WTC11 (cell line): ENCODE measurements at regions not wholly inside any gene's neighbourhood (a gene's known extent, or its start where the extent isn't known, plus 50 kb on each side); places are given as distances from the start of the nearest gene placed in this dataset.

Experiments
- ATAC-seq: fragments of 200-7000 bp; cut with Tn5 transposase; 2 replicates; pipeline ENCODE4 v1.10.0; 2021; ENCODE audit warnings: mild to moderate bottlenecking, moderate library complexity
- CTCF ChIA-PET: fragments of 300-600 bp; sonication (Branson Sonifier 250); formaldehyde crosslinking; loops from one replicate; lab custom pipeline; 2021; ENCODE audit warnings: antibody characterized with exemption; lab: Charles Lee
- POLR2A ChIA-PET: fragments of 350-600 bp; sonication (Branson Sonifier 250); formaldehyde crosslinking; loops from one replicate; lab custom pipeline; 2021; ENCODE audit warnings: antibody characterized with exemption; lab: Charles Lee
- DNase-seq: peaks from one replicate; pipeline ENCODE4 v3.0.0; 2021; ENCODE audit warnings: low spot score
- H3K27ac Mint-ChIP-seq: 2 replicates; pipeline ENCODE4 v1.8.0; 2021; ENCODE audit warnings: mixed read lengths
- H3K27me3 Mint-ChIP-seq: 2 replicates; pipeline ENCODE4 v1.8.0; 2021; ENCODE audit warnings: low read depth, mild to moderate bottlenecking, moderate library complexity, mixed read lengths
- H3K36me3 Mint-ChIP-seq: 2 replicates; pipeline ENCODE4 v1.8.0; 2021; ENCODE audit warnings: mixed read lengths
- H3K4me1 Mint-ChIP-seq: 2 replicates; pipeline ENCODE4 v1.8.0; 2022; ENCODE audit warnings: mixed read lengths
- H3K4me3 Mint-ChIP-seq: 2 replicates; pipeline ENCODE4 v1.8.0; 2021; ENCODE audit warnings: mild to moderate bottlenecking, moderate library complexity, mixed read lengths
- H3K9me3 Mint-ChIP-seq: 2 replicates; pipeline ENCODE4 v1.8.0; 2021; ENCODE audit warnings: mixed read lengths
- AR ChIP-seq: fragments of 250-450 bp; sonication (Bioruptor Pico); IDR thresholded peaks from 2 replicates; pipeline ENCODE4 v1.9.0; 2021; ENCODE audit warnings: mild to moderate bottlenecking
- ATF2 ChIP-seq: sonication (generic); formaldehyde crosslinking; IDR thresholded peaks from 2 replicates; pipeline ENCODE4 v1.8.1; 2022; ENCODE audit warnings: low read depth, missing genetic modification reagents, borderline replicate concordance
- CBFB ChIP-seq: sonication (generic); formaldehyde crosslinking; IDR thresholded peaks from 2 replicates; pipeline ENCODE4 v1.8.1; 2022; ENCODE audit warnings: mild to moderate bottlenecking, low read depth, missing genetic modification reagents
- CDX4 ChIP-seq: fragments of 250-450 bp; sonication (Bioruptor Pico); IDR thresholded peaks from 2 replicates; pipeline ENCODE4 v1.9.0; 2021; ENCODE audit warnings: moderate library complexity, mild to moderate bottlenecking, inconsistent platforms, borderline replicate concordance
- CREB1 ChIP-seq: sonication (generic); formaldehyde crosslinking; IDR thresholded peaks from 2 replicates; pipeline ENCODE4 v1.8.0; 2023; ENCODE audit warnings: mild to moderate bottlenecking, missing genetic modification reagents
- ETV6 ChIP-seq: sonication (generic); formaldehyde crosslinking; IDR thresholded peaks from 2 replicates; pipeline ENCODE4 v1.8.1; 2022; ENCODE audit warnings: mild to moderate bottlenecking, missing genetic modification reagents
- FOXP4 ChIP-seq: sonication (generic); formaldehyde crosslinking; IDR thresholded peaks from 2 replicates; pipeline ENCODE4 v1.8.0; 2022; ENCODE audit warnings: mild to moderate bottlenecking, missing genetic modification reagents
- GABPB1 ChIP-seq: sonication (generic); formaldehyde crosslinking; IDR thresholded peaks from 2 replicates; pipeline ENCODE4 v1.8.1; 2023; ENCODE audit warnings: mild to moderate bottlenecking, missing genetic modification reagents
- GRHL2 ChIP-seq: fragments of 250-450 bp; sonication (Bioruptor Pico); IDR thresholded peaks from 2 replicates; pipeline ENCODE4 v1.8.0; 2022; ENCODE audit warnings: mild to moderate bottlenecking, moderate library complexity; ENCODE audit not compliant: insufficient replicate concordance, severe bottlenecking
- HMGA2 ChIP-seq: fragments of 250-450 bp; sonication (Bioruptor Pico); IDR thresholded peaks from 2 replicates; pipeline ENCODE4 v1.4.0; 2021; ENCODE audit warnings: mild to moderate bottlenecking, moderate library complexity
- KAT7 ChIP-seq: sonication (generic); formaldehyde crosslinking; IDR thresholded peaks from 2 replicates; pipeline ENCODE4 v1.8.1; 2023; ENCODE audit warnings: missing genetic modification reagents, mild to moderate bottlenecking, borderline replicate concordance
- MYBL2 ChIP-seq: sonication (generic); formaldehyde crosslinking; IDR thresholded peaks from 2 replicates; pipeline ENCODE4 v1.8.1; 2023; ENCODE audit warnings: mild to moderate bottlenecking, moderate library complexity, missing genetic modification reagents
- NFE2L1 ChIP-seq: sonication (generic); formaldehyde crosslinking; IDR thresholded peaks from 2 replicates; pipeline ENCODE4 v1.8.1; 2023; ENCODE audit warnings: missing genetic modification reagents
- NR3C1 ChIP-seq: sonication (generic); formaldehyde crosslinking; conservative IDR thresholded peaks from 2 replicates; pipeline ENCODE4 v1.8.1; 2023; ENCODE audit warnings: low read depth, mild to moderate bottlenecking, missing genetic modification reagents
- OVOL2 ChIP-seq: fragments of 250-450 bp; sonication (Bioruptor Pico); IDR thresholded peaks from 2 replicates; pipeline ENCODE4 v1.9.0; 2021; ENCODE audit warnings: mild to moderate bottlenecking, borderline replicate concordance
- PRDM15 ChIP-seq: sonication (generic); formaldehyde crosslinking; IDR thresholded peaks from 2 replicates; pipeline ENCODE4 v1.8.0; 2022; ENCODE audit warnings: missing genetic modification reagents
- TP53 ChIP-seq: sonication (generic); formaldehyde crosslinking; IDR thresholded peaks from 2 replicates; pipeline ENCODE4 v1.8.1; 2023; ENCODE audit warnings: mild to moderate bottlenecking, missing genetic modification reagents
- ZNF263 ChIP-seq: sonication (generic); formaldehyde crosslinking; IDR thresholded peaks from 2 replicates; pipeline ENCODE4 v1.8.1; 2022; ENCODE audit warnings: low read depth, mild to moderate bottlenecking, moderate library complexity, missing genetic modification reagents
- ZNF423 ChIP-seq: fragments of 250-450 bp; sonication (Bioruptor Pico); IDR thresholded peaks from 2 replicates; pipeline ENCODE4 v2.1.2; 2022; ENCODE audit warnings: mild to moderate bottlenecking, moderate library complexity

GRCh38 chr4:133068083-133068482, 81.0 kb upstream of the PCDH10 start:
- ChIA-PET CTCF (no interaction called here), POLR2A (no interaction called here)
- no peaks in the 10 kb centered on the region for H3K4me1 Mint-ChIP-seq

GRCh38 chr4:133081246-133081645, 67.8 kb upstream of the PCDH10 start:
- no peak overlapping the region for H3K27ac Mint-ChIP-seq
- no peak overlapping the region for H3K4me3 Mint-ChIP-seq
- ATAC-seq (no peak), DNase-seq (no peak)
- TF ChIP-seq HMGA2 (CRISPR knock-in tag) (no peak), NFE2L1 (no peak), GABPB1 (CRISPR knock-in tag) (no peak), KAT7 (no peak), FOXP4 (CRISPR knock-in tag) (no peak), AR (no peak), PRDM15 (CRISPR knock-in tag) (no peak), ZNF263 (CRISPR knock-in tag) (no peak), MYBL2 (CRISPR knock-in tag) (no peak), ZNF423 (CRISPR knock-in tag) (no peak), ETV6 (no peak), CBFB (CRISPR knock-in tag) (no peak), CREB1 (CRISPR knock-in tag) (no peak), OVOL2 (CRISPR knock-in tag) (no peak), GRHL2 (no peak)
- no peaks in the 10 kb centered on the region for H3K27me3 Mint-ChIP-seq
- no peaks in the 10 kb centered on the region for H3K4me1 Mint-ChIP-seq
- CTCF ChIA-PET: interaction anchor here (0.8 kb wide), 1 partner anchor 22 kb away, joined by 3 read pairs; no protein-coding TSS in a partner anchor
- H3K36me3 Mint-ChIP-seq: peaks cover 18% of the 10 kb centered on the region
- POLR2A ChIA-PET: no interaction called here
- H3K9me3 Mint-ChIP-seq: peaks cover 21% of the 10 kb centered on the region

More at GRCh38 chr4:133068083-133068482, 81.0 kb upstream of the PCDH10 start:
- no peak overlapping the region for H3K27ac Mint-ChIP-seq
- peaks cover 40% of the 10 kb centered on the region for H3K9me3 Mint-ChIP-seq
- no peaks in the 10 kb centered on the region for H3K27me3 Mint-ChIP-seq
- peaks cover 24% of the 10 kb centered on the region for H3K36me3 Mint-ChIP-seq
- ATAC-seq: no peak
- DNase-seq: no peak
- H3K4me3 Mint-ChIP-seq: no peak overlapping the region
- no peak for TF ChIP-seq TP53
- no peak for TF ChIP-seq NR3C1
- TF ChIP-seq ATF2 (CRISPR knock-in tag): no peak
- no peak for TF ChIP-seq ZNF263 (CRISPR knock-in tag)
- TF ChIP-seq CBFB (CRISPR knock-in tag): no peak
- no peak for TF ChIP-seq FOXP4 (CRISPR knock-in tag)
- TF ChIP-seq CDX4 (CRISPR knock-in tag): no peak
- TF ChIP-seq, all 79 proteins: peak for 0
